EL (cell line): ENCODE measurements at regions not wholly inside any gene's neighbourhood (a gene's known extent, or its start where the extent isn't known, plus 50 kb on each side); places are given as distances from the start of the nearest gene placed in this dataset.

Experiments
- DNase-seq: peaks from one replicate; pipeline ENCODE4 v3.0.0-alpha.2; 2016

DNA sequence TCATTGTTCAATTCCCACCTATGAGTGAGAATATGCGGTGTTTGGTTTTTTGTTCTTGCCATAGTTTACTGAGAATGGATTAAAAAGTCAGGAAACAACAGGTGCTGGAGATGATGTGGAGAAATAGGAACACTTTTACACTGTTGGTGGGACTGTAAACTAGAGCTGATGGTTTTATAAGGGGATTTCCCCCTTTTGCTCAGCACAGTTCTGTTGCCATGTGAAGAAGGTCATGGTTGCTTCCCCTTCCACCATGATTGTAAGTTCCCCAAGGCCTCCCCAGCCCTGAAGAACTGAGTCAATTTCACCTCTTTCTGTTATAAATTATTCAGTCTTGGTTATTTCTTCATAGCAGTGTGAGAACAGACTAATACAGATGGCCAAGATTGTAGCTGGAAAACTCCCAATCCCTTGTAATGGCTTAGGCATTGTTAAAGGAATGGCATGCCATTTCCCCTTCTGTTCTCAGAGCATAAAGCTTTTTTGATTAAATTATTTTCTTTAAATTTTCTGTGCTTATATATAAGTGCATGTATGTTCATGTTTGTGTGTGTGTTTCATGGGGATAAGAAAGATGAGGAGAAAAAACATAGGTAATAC lies 144.8 kb downstream of the BACH1 start:
- DNase-seq = no peak

- DNase-seq = no peak
These were observed 150.0 kb downstream of the BACH1 start for GRCh38 chr21:29448766-29449165.

DNA sequence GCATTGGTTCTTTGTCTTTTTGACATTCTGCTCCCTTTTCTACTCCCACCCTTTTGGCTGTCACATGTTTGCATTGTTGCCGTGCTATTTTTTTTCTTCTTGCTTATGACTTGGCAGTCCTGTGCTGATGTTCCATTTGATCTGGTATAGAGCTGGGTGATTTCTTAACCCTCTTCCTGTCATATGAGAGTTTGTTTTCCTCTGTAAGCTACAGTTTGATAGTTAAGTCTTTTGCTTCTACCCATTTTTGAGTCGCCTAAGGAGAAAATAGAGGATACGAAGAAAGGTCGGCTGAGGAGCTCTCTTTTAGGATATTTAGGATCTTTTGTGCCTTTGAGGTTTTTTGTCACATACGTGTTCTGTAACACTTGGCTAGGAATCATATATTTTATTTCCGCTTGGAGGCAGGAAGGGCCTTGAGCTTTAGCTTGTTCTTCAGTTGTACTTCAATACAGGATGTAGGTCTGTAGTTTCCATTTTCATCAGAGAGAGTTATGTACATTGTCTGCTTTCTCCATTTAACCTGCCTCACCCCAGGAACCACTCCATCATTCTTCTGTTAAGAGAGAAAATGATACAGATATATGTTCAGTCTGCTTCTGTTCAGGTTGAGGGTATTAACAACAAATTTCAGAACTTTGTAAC lies 150.7 kb downstream of the BACH1 start:
- no peak for DNase-seq

DNA sequence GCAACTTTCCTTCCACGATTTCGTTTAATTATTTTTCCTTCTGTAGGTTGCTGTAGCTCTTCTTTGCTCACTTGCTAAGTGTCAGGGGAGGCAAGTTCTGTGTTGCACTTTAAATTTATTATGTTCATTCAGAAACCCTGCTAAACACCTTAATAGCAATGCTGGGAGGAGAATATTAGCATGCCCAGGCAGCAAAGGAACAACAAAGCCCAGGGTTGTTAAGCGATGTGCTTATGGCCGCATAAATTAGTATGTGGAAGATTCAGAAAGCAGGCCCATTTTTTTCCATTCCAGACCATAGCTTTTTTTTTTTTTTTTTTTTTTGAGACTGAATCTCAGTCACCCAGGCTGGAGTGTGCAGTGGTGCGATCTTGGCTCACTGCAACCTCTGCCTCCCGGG lies 151.3 kb downstream of the BACH1 start:
- no peak for DNase-seq

DNA sequence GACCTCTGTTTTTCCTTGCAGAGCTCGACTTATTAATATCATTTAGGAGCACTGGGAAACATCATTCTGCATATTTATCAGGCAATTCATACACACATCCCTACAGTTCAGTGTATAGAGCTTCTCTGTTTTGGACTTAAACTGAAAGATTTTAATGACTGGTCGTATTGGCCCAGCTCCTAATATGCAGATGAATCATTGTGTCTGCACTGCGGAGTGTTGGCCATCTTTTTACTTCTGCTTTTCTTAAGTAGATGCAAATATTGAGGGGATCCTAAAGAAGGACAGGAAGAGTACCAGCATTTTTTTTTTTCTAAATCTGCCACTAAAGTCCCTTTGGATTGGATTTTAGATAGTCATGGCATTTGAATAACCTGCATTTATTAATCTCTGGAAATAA lies 154.8 kb downstream of the BACH1 start:
- DNase-seq = no peak

GRCh38 chr21:29454179-29454578 lies 155.5 kb downstream of the BACH1 start:
- DNase-seq = no peak

DNA sequence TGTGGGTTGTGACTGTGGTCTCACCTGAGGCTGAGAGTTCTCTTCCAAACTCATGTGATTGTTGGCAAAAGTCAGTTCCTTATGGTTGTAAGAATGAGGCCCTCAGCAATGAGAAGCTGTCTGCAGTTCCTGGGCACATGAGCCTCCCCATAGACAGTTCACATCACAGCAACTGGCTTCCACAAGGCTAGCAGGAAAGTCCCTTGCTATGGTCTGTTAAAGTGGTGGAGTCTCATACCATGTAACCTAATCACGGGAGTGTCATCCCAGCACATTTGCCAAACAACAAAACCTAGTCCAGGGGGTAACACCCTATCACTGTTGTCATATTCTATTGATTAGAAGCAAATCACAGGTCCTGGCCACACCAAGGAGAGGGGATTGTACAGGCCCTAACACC lies 163.8 kb downstream of the BACH1 start:
- DNase-seq = no peak

DNA sequence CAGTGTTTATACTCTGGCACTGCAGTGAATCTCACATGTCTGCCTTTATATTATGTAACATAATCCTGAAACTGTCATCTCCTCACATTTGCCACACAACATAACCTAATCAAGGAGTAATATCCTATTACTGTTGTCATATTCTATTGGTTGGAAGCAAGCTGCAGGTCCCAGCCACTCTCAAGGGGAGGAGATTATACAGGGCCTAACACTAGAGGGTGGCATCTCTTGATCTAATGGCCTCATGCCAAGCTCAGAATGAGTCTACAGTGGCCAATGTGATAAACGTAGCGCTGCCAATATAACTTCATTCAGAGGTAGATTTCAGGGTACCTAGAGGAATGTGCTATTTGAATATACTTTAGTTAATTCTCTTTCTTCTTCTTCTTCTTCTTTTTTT lies 166.8 kb downstream of the BACH1 start:
- DNase-seq = no peak

- no peak for DNase-seq
These were observed 167.8 kb downstream of the BACH1 start for GRCh38 chr21:29466532-29466931.

- DNase-seq = no peak
These were observed 171.7 kb downstream of the BACH1 start for GRCh38 chr21:29470397-29470796.

DNA sequence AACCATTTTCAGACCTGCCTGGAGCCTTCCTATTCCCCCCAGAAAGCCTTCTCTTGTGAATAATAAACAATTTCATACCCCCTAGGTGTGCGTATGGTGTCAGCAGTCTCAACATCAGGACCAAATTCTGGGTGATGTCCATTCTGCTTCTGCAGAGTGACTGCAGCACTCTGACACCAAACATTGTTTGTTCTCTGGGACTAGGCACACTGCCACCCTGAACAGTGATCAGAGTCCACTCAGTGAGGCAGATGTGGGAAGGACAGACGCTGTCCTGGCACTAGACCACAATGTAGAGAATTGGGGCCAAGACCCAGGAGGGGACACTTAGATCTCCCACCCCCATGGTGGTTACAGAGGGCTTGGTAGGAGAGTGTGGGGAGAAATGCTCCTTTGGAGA lies 175.1 kb downstream of the BACH1 start:
- DNase-seq = no peak

DNA sequence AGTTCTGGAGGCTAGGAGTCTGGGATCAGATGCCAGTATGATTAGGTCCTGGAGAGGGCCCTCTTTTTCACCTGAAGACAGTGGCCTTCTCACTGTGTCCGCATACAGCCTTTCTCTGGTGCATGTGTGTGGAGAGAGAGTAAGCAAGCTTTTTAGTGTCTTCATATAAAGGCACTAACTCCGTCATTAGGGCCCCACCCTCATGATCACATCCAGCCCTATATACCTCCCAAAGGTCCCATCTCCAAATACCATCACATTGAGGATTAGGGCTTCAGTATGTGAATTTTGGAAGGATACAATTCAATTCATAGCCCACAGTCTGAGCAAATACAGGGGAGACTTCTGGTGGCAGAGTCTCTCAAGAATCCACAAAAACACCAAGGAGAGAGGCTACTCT lies 176.6 kb downstream of the BACH1 start:
- no peak for DNase-seq

DNA sequence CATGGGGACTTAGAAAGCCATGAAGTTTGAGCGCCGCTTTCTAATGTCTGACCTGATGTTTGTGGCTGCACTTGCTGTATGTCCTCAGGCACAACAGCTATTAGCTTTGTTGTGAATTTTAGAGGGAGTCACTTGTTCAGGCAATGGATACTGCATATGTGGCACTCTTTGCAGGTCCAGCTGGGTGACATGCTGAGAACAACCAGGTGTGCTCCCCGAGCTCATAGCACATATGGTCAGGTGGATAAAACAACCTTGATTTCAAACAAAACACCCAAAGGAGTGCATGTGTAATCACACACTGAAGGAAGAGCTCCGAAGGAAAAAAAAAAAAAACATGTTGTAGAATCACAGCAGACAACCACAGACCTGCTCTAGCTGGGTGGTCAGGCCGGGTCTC lies 178.6 kb downstream of the BACH1 start:
- DNase-seq = no peak

- DNase-seq = peak; percentile 56
These were observed 179.2 kb downstream of the BACH1 start for GRCh38 chr21:29477941-29478340.

- no peak for DNase-seq
These were observed 182.4 kb downstream of the BACH1 start for GRCh38 chr21:29481081-29481480.

DNA sequence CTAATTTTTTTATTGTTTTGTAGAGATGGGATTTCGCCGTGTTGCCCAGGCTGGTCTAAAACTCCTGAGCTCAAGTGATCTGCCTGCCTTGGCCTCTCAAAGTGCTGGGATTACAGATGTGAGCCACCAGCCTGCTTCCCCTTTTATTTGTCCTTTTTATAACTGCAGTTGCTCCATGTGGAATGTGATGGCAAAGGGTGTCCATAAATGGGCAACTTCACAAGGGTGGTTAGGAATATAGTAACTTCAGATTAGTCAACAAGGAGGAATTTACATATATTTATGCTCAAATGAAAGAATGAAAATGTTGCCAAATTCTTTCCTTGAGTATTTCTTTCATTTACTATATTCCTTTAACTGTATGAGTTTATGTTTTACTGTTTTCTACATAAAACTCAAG lies 182.9 kb downstream of the BACH1 start:
- DNase-seq = peak; percentile 83

DNA sequence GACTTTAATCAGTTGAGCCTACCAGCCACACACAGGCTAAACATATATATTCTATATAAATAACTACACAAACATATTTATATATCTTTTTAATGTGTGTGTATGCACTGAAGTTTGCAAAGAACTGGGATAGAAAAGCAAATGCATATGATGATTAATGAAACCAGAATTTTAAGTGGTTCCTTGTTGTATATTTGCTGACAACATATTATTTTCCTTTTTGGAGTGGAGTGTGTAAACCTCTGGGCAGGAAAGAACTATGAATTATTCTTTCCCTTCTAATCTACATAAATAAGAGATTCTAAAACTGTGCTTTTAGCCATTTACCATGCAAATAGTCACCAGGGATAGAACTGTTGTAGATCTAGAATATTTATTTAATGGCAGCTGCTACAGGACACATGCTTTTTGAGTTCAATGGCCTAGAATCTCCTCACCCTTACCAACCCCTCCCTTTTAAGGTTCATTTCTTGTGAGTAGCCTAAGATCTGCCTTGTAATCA lies 187.6 kb downstream of the BACH1 start:
- DNase-seq = no peak
